Natural killer cell (primary cell): ENCODE measurements at regions not wholly inside any gene's neighbourhood (a gene's known extent, or its start where the extent isn't known, plus 50 kb on each side); places are given as distances from the start of the nearest gene placed in this dataset.

Experiments used
- ATAC-seq, 3 donors: fragments of 150-1000 bp in 2 of 3; fragments of 200-7000 bp in 1 of 3; cut with Tn5 transposase; 1 replicate in 1 of 3; 2 replicates in 2 of 3; pipeline ENCODE4 v1.10.0; 2021; ENCODE audit warnings: mild to moderate bottlenecking in 2 of 3, moderate library complexity in 2 of 3
- DNase-seq, 2 donors: peaks; one replicate each; pipeline versions ENCODE4 v3.0.0 to v3.0.0-alpha.2; 2013 to 2021; ENCODE audit warnings: mixed read lengths in 1 of 2
- H3K27ac ChIP-seq: one replicate; pipeline ENCODE4 v1.5.1; 2013; ENCODE audit warnings: mild to moderate bottlenecking, low read length
- H3K27me3 ChIP-seq: one replicate; pipeline ENCODE4 v1.6.1; 2013; ENCODE audit warnings: low read length; ENCODE audit not compliant: control insufficient read depth, insufficient read depth
- H3K36me3 ChIP-seq: one replicate; pipeline ENCODE4 v1.6.1; 2013; ENCODE audit warnings: low read length; ENCODE audit not compliant: control insufficient read depth, insufficient read depth
- H3K4me1 ChIP-seq: one replicate; pipeline ENCODE4 v1.6.1; 2013; ENCODE audit warnings: low read length; ENCODE audit not compliant: control insufficient read depth, insufficient read depth
- H3K4me3 ChIP-seq: one replicate; pipeline ENCODE4 v1.5.1; 2013; ENCODE audit warnings: low read length
- H3K9me3 ChIP-seq: one replicate; pipeline ENCODE4 v1.6.1; 2013; ENCODE audit warnings: low read length; ENCODE audit not compliant: control insufficient read depth, insufficient read depth
- H3K27ac Mint-ChIP-seq, 2 donors: one replicate each; pipeline ENCODE4 v1.8.0; 2022; ENCODE audit warnings: mild to moderate bottlenecking in 2 of 2, mixed read lengths in 2 of 2, moderate library complexity in 1 of 2
- H3K27me3 Mint-ChIP-seq, 2 donors: one replicate each; pipeline ENCODE4 v1.8.0; 2022; ENCODE audit warnings: low read depth in 2 of 2, mixed read lengths in 2 of 2
- H3K36me3 Mint-ChIP-seq: one replicate; pipeline ENCODE4 v1.8.0; 2022; ENCODE audit warnings: mixed read lengths
- H3K4me1 Mint-ChIP-seq, 2 donors: one replicate each; pipeline ENCODE4 v1.8.0; 2022; ENCODE audit warnings: mixed read lengths in 2 of 2
- H3K4me3 Mint-ChIP-seq: one replicate; pipeline ENCODE4 v1.8.0; 2022; ENCODE audit warnings: mild to moderate bottlenecking, moderate library complexity, mixed read lengths
- H3K9me3 Mint-ChIP-seq, 2 donors: one replicate each; pipeline ENCODE4 v1.8.0; 2022; ENCODE audit warnings: mixed read lengths in 2 of 2
- WGBS: methylation state at CpG from one replicate; pipeline ENCODE4 v1.1.7; 2013; ENCODE audit warnings: missing lambda C conversion rate; ENCODE audit not compliant: insufficient coverage; 5-methylcytosine and 5-hydroxymethylcytosine counted together
- intact Hi-C: fragments of 100-400 bp; cut with micrococcal nuclease; formaldehyde crosslinking; loops from one replicate; pipeline ENCODE4 v1.14.2; 2022
- TF ChIP-seq, protein P1 (sequence below): fragments of 200-600 bp; IDR thresholded peaks from one replicate; pipeline ENCODE4 v1.8.0; 2022; ENCODE audit warnings: antibody characterized with exemption

DNA sequence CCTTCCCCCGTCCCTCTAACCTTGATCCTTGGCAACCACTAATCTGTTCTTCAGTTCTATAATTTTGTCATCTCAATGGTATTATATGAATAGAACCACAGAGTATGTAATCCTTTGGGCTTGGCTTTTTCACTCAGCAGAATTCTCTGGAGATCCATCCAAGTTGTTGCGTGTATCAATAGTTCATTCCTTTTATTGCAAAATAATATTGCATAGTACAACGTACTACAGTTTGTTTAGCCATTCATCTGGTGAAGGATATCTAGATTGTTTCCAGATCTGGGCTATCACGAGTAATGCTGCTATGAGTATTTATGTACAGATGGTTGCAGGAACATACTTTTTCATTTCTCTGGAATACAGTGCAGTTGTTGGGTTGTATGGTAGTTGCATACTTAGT, 76.2 kb downstream of the PLXNA1 start:
- H3K4me3 Mint-ChIP-seq: no peak overlapping the region
- no peak for DNase-seq
- intact Hi-C loops: no loop called here
- TF ChIP-seq, protein P1, sequence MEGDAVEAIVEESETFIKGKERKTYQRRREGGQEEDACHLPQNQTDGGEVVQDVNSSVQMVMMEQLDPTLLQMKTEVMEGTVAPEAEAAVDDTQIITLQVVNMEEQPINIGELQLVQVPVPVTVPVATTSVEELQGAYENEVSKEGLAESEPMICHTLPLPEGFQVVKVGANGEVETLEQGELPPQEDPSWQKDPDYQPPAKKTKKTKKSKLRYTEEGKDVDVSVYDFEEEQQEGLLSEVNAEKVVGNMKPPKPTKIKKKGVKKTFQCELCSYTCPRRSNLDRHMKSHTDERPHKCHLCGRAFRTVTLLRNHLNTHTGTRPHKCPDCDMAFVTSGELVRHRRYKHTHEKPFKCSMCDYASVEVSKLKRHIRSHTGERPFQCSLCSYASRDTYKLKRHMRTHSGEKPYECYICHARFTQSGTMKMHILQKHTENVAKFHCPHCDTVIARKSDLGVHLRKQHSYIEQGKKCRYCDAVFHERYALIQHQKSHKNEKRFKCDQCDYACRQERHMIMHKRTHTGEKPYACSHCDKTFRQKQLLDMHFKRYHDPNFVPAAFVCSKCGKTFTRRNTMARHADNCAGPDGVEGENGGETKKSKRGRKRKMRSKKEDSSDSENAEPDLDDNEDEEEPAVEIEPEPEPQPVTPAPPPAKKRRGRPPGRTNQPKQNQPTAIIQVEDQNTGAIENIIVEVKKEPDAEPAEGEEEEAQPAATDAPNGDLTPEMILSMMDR: no peak
- peaks cover 11 to 29% of the 10 kb centered on the region in 2 donors for H3K27me3 Mint-ChIP-seq
- Histone ChIP-seq H3K4me3 (no peak overlapping the region), H3K4me1 (no peaks in the 10 kb centered on the region), H3K27ac (no peak overlapping the region), H3K9me3 (no peaks in the 10 kb centered on the region), H3K27me3 (no peaks in the 10 kb centered on the region), H3K36me3 (no peaks in the 10 kb centered on the region)
- WGBS: 86% methylated on average over 4 of the region's 4 CpGs
- H3K27ac Mint-ChIP-seq: no peak overlapping the region
- peaks cover 0 to 5% of the 10 kb centered on the region in 2 donors for H3K9me3 Mint-ChIP-seq
- H3K4me1 Mint-ChIP-seq: no peaks in the 10 kb centered on the region
- ATAC-seq: no peak
- no peaks in the 10 kb centered on the region for H3K36me3 Mint-ChIP-seq

DNA sequence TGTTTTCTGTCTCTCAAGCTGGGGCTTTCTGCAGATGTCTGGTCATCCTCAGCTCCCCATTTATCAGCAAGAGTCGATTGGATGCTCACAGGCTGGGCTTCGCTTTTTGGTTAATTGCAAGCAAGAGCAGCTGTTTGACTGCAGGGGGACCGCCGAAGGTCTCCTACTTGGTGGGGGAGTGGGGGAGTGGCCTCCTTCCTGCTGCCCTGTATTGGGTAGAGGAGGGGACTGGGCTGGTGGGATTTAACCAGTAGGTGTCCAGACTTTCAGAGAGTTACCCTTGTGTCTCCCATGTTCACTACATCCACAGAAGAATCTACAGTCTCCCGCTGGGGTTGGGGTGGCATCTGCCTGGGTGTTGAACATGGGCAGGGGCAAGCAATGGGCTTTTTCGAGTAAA, 78.7 kb downstream of the PLXNA1 start:
- no peak for ATAC-seq
- Mint-ChIP-seq H3K36me3 (no peaks in the 10 kb centered on the region), H3K27me3 (peaks cover 11 to 39% of the 10 kb centered on the region in 2 donors), H3K4me1 (no peaks in the 10 kb centered on the region), H3K4me3 (no peak overlapping the region), H3K9me3 (peaks cover 0 to 5% of the 10 kb centered on the region in 2 donors), H3K27ac (no peak overlapping the region)
- no peaks in the 10 kb centered on the region for H3K27me3 ChIP-seq
- H3K9me3 ChIP-seq: no peaks in the 10 kb centered on the region
- no peak overlapping the region for H3K27ac ChIP-seq
- H3K36me3 ChIP-seq: no peaks in the 10 kb centered on the region
- H3K4me3 ChIP-seq: no peak overlapping the region
- no peak for DNase-seq
- intact Hi-C loops: no loop called here
- 51% methylated on average over 6 of the region's 6 CpGs for WGBS
- no peaks in the 10 kb centered on the region for H3K4me1 ChIP-seq
- TF ChIP-seq, protein P1: no peak

DNA sequence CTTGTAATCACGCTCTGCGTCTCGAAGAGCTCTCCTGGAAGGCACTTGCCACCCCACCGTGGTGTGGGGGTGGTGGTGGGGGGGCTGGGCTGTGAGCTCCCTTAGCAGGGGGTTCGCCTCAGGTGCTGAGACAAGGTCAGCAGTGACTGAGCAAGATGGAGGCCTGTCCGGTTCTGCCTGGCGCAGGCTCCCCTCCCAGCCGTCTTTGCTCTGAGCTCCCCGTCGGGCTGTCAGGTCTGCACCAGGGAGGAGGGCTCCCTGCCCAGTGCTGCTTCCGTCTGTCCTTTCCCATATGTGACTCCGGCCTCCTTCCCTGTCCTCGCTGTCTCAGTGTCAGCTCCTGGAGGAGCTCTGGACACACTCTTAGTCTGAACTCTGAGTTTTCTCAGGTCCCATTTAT, 80.0 kb downstream of the PLXNA1 start:
- WGBS: 85% methylated on average over 13 of the region's 13 CpGs
- H3K36me3 Mint-ChIP-seq: no peaks in the 10 kb centered on the region
- no peak overlapping the region for H3K27ac ChIP-seq
- no peak overlapping the region for H3K4me3 ChIP-seq
- H3K27me3 Mint-ChIP-seq: peaks cover 8 to 44% of the 10 kb centered on the region in 2 donors
- H3K4me3 Mint-ChIP-seq: no peak overlapping the region
- no peaks in the 10 kb centered on the region for H3K4me1 Mint-ChIP-seq
- no peaks in the 10 kb centered on the region for H3K9me3 Mint-ChIP-seq
- DNase-seq (no peak), ATAC-seq (no peak)
- intact Hi-C loops: no loop called here
- no peak overlapping the region for H3K27ac Mint-ChIP-seq
- H3K4me1 ChIP-seq: no peaks in the 10 kb centered on the region
- H3K27me3 ChIP-seq: no peaks in the 10 kb centered on the region
- TF ChIP-seq, protein P1: no peak
- no peaks in the 10 kb centered on the region for H3K36me3 ChIP-seq
- no peaks in the 10 kb centered on the region for H3K9me3 ChIP-seq

DNA sequence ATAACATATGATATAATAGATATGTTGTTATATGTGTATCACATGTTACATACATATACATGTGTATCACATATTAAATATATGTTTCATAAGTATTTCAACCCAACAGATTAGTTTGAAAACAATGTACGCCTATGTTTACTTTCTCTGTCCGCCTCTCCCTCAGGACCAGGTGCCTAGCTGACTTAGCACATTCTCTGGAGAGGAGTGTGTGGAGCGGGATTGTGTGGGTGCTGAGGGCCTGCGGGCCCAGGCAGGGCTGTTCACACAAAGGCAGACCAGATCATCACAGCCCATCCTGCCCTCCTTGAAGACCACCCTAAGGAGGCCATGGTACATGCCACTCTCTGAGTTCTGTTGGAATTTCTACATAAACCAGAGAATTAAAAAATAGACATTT, 81.0 kb downstream of the PLXNA1 start:
- Mint-ChIP-seq H3K4me3 (no peak overlapping the region), H3K27me3 (peaks cover 8 to 40% of the 10 kb centered on the region in 2 donors), H3K9me3 (no peaks in the 10 kb centered on the region), H3K27ac (no peak overlapping the region), H3K4me1 (no peaks in the 10 kb centered on the region), H3K36me3 (no peaks in the 10 kb centered on the region)
- intact Hi-C loops: no loop called here
- Histone ChIP-seq H3K27ac (no peak overlapping the region), H3K27me3 (no peaks in the 10 kb centered on the region), H3K4me3 (no peak overlapping the region), H3K36me3 (no peaks in the 10 kb centered on the region), H3K4me1 (no peaks in the 10 kb centered on the region), H3K9me3 (no peaks in the 10 kb centered on the region)
- DNase-seq: no peak
- TF ChIP-seq, protein P1: no peak
- no peak for ATAC-seq
- 91% methylated on average over 4 of the region's 4 CpGs for WGBS
